ENCODE measurements at regions not wholly inside any gene's neighbourhood (a gene's known extent, or its start where the extent isn't known, plus 50 kb on each side); places are given as distances from the start of the nearest gene placed in this dataset.

GRCh38 chr12:94749890-94750289 lies 99.5 kb upstream of the TMCC3 start:
- no peak for TF ChIP-seq CTCF (IDR thresholded peaks at IDR 0.05)
- no peak for TF ChIP-seq EZH2phosphoT487 (IDR thresholded peaks at IDR 0.05)
